ENCODE measurements at regions not wholly inside any gene's neighbourhood (a gene's known extent, or its start where the extent isn't known, plus 50 kb on each side); places are given as distances from the start of the nearest gene placed in this dataset.

GRCh38 chr14:85426068-85426935 lies 103.6 kb upstream of the FLRT2 start:
- TF ChIP-seq, protein P1, sequence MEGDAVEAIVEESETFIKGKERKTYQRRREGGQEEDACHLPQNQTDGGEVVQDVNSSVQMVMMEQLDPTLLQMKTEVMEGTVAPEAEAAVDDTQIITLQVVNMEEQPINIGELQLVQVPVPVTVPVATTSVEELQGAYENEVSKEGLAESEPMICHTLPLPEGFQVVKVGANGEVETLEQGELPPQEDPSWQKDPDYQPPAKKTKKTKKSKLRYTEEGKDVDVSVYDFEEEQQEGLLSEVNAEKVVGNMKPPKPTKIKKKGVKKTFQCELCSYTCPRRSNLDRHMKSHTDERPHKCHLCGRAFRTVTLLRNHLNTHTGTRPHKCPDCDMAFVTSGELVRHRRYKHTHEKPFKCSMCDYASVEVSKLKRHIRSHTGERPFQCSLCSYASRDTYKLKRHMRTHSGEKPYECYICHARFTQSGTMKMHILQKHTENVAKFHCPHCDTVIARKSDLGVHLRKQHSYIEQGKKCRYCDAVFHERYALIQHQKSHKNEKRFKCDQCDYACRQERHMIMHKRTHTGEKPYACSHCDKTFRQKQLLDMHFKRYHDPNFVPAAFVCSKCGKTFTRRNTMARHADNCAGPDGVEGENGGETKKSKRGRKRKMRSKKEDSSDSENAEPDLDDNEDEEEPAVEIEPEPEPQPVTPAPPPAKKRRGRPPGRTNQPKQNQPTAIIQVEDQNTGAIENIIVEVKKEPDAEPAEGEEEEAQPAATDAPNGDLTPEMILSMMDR (IDR thresholded peaks at IDR 0.05; ENCODE audit: unreplicated experiment in 3 of 3), result no peak
- H3K27ac Mint-ChIP-seq, result no peak overlapping the region
- no peaks in the 10 kb centered on the region for H3K4me1 Mint-ChIP-seq
- peaks cover 7% of the 10 kb centered on the region for H3K9me3 Mint-ChIP-seq
- H3K27me3 Mint-ChIP-seq (ENCODE audit: low read depth), result no peaks in the 10 kb centered on the region
- no peak overlapping the region for H3K4me3 Mint-ChIP-seq
- H3K36me3 Mint-ChIP-seq (ENCODE audit: low read depth), result no peaks in the 10 kb centered on the region

DNA sequence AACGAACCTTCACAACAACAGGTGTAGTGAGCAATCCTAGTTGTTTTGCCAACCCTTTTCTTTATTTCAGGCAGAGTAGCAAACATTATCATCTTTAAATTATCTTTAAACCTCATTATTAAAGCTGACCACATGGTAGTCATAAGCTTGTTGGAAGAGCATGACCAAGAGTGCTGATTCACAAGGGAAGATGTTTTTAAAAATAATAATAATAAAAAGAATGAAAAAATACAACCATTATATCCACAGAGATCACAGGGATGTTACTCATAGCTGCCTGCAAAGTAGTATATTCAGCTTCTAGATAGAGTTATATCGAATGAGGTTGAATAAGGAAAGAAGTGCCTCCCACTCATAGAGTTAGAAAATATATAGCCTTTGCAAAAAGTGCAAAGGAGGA lies 101.0 kb upstream of the FLRT2 start:
- Mint-ChIP-seq H3K27me3 (ENCODE audit: low read depth) (no peaks in the 10 kb centered on the region), H3K27ac (no peak overlapping the region), H3K9me3 (peaks cover 7% of the 10 kb centered on the region), H3K4me1 (no peaks in the 10 kb centered on the region), H3K36me3 (ENCODE audit: low read depth) (no peaks in the 10 kb centered on the region), H3K4me3 (no peak overlapping the region)
- TF ChIP-seq, protein P1 (IDR thresholded peaks at IDR 0.05; ENCODE audit: unreplicated experiment in 3 of 3), result no peak

- Mint-ChIP-seq H3K4me3 (no peak overlapping the region), H3K27me3 (ENCODE audit: low read depth) (peaks cover 4% of the 10 kb centered on the region), H3K27ac (no peak overlapping the region), H3K4me1 (peaks cover 5% of the 10 kb centered on the region), H3K36me3 (ENCODE audit: low read depth) (no peaks in the 10 kb centered on the region), H3K9me3 (peaks cover 2% of the 10 kb centered on the region)
- TF ChIP-seq, protein P1 (IDR thresholded peaks at IDR 0.05; ENCODE audit: unreplicated experiment in 3 of 3), result no peak
These were observed 92.8 kb upstream of the FLRT2 start for GRCh38 chr14:85437148-85437547.

- H3K36me3 Mint-ChIP-seq (ENCODE audit: low read depth), result no peaks in the 10 kb centered on the region
- TF ChIP-seq, protein P1 (IDR thresholded peaks at IDR 0.05; ENCODE audit: unreplicated experiment in 3 of 3), result no peak
- H3K27ac Mint-ChIP-seq, result no peak overlapping the region
- H3K9me3 Mint-ChIP-seq, result peaks cover 2% of the 10 kb centered on the region
- H3K4me3 Mint-ChIP-seq, result no peak overlapping the region
- H3K27me3 Mint-ChIP-seq (ENCODE audit: low read depth), result peaks cover 4% of the 10 kb centered on the region
- peaks cover 5% of the 10 kb centered on the region for H3K4me1 Mint-ChIP-seq
These were observed 91.9 kb upstream of the FLRT2 start for GRCh38 chr14:85438001-85438400.

DNA sequence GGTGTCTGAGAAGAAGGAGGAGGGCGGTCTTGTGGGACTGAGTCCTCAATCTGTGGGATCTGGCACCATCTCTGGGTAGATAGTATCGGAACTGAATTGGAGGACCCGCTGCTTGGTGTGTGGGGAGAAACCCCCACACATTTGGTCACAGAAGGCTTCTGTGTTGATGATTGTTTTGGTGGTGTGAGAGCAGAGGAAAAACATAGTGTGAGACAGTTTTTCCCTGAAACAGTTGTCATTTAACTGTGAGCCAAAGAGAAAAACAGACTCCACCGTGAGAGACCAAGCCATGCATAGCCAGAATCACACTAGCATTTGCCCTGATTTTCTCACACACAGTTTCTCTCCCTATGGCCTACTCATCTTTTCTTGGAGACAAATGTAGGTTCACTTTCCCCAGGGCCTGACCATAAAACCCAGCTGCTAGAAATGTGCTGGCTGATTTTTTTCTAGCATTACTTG lies 91.4 kb upstream of the FLRT2 start:
- Mint-ChIP-seq H3K4me1 (peaks cover 5% of the 10 kb centered on the region), H3K27ac (peak overlapping the region in 1 of 3 experiments; percentile 29), H3K27me3 (ENCODE audit: low read depth) (peaks cover 4% of the 10 kb centered on the region), H3K9me3 (peaks cover 2% of the 10 kb centered on the region), H3K4me3 (no peak overlapping the region), H3K36me3 (ENCODE audit: low read depth) (no peaks in the 10 kb centered on the region)
- TF ChIP-seq, protein P1 (IDR thresholded peaks at IDR 0.05; ENCODE audit: unreplicated experiment in 3 of 3), result no peak
